ENCODE measurements at regions not wholly inside any gene's neighbourhood (a gene's known extent, or its start where the extent isn't known, plus 50 kb on each side); places are given as distances from the start of the nearest gene placed in this dataset.

DNA sequence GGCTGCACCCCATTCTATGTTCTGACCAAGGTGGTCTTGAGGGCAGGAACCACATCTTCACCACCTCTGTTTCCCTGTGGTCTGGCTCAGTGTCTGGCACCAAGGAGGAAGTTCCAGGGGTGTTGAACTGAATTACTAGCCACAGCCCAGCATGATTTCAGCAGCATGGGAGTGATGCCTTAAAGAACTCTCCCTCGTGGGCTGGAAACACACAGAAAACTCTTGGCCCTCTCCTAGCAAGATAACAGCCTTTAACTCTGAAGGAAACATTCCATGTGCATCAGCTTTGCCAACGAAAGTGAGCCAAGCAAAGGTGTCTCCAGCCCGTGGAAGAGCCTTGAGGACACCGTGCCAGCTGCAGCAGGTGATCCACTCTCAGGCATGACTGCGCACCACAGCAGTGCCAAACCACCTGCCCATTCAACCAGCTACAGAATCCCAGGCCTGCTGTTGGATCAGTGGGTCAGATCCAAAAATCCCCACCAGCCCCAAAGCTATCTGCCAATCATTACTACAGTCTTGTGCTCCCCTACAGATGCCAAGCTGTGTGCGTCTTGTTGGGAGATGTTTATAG is 124.8 kb downstream of the TTC32 start:
- DNase-seq (ENCODE audit: low read depth), result peak; percentile 49
- no peak overlapping the region for H3K4me3 ChIP-seq (ENCODE audit: low read depth, low read length)
- TF ChIP-seq, protein P1, sequence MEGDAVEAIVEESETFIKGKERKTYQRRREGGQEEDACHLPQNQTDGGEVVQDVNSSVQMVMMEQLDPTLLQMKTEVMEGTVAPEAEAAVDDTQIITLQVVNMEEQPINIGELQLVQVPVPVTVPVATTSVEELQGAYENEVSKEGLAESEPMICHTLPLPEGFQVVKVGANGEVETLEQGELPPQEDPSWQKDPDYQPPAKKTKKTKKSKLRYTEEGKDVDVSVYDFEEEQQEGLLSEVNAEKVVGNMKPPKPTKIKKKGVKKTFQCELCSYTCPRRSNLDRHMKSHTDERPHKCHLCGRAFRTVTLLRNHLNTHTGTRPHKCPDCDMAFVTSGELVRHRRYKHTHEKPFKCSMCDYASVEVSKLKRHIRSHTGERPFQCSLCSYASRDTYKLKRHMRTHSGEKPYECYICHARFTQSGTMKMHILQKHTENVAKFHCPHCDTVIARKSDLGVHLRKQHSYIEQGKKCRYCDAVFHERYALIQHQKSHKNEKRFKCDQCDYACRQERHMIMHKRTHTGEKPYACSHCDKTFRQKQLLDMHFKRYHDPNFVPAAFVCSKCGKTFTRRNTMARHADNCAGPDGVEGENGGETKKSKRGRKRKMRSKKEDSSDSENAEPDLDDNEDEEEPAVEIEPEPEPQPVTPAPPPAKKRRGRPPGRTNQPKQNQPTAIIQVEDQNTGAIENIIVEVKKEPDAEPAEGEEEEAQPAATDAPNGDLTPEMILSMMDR (IDR thresholded peaks at IDR 0.05; ENCODE audit: insufficient read depth, low read length), result no peak

DNA sequence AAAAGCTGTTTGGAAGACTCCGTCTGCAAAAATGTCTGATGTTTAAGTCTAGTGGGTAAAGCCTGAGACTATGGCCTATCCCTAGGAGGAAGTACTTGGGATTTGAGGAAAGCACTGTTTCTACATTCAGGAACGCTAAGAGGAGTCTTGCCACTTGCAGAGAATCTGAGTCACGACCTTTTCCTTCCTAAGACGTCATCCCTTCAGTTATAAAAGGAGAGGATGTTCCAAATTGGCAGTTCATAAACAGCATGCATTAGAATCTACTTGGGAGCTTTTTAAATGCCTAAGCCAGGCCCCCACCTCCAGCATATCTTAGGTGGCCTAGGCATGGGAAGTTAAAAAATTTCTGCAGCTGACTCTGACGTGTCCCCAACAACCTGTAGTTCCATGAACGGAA is 125.9 kb downstream of the TTC32 start:
- TF ChIP-seq, protein P1 (IDR thresholded peaks at IDR 0.05; ENCODE audit: insufficient read depth, low read length), result no peak
- H3K4me3 ChIP-seq (ENCODE audit: low read depth, low read length), result no peak overlapping the region
- DNase-seq (ENCODE audit: low read depth), result peak; percentile 49

DNA sequence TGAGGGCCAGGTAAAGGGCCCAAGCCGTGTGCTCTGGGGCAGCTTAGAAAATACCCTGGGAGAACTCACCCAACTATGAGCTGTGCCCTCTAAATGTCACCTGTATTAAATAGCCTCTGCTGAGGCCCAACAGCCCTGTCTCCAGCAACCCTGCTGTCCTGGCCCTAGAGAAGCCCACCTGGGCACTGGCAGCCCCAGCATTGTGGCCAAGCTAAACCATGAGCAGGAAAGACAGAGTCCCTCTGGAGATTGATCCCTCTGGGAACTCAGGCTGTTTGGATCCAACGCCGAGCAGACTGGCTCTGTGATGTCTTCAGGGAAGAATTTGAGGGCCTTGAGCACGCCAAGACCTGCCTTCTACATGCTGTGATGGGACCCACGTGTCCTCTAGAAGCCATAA is 126.5 kb downstream of the TTC32 start:
- TF ChIP-seq, protein P1 (IDR thresholded peaks at IDR 0.05; ENCODE audit: insufficient read depth, low read length), result no peak
- H3K4me3 ChIP-seq (ENCODE audit: low read depth, low read length), result no peak overlapping the region
- DNase-seq (ENCODE audit: low read depth), result no peak

GRCh38 chr2:19774805-19775176 is 127.0 kb downstream of the TTC32 start:
- H3K4me3 ChIP-seq (ENCODE audit: low read depth, low read length), result no peak overlapping the region
- TF ChIP-seq, protein P1 (IDR thresholded peaks at IDR 0.05; ENCODE audit: insufficient read depth, low read length), result no peak
- DNase-seq (ENCODE audit: low read depth), result no peak

GRCh38 chr2:19772981-19773380 is 128.8 kb downstream of the TTC32 start:
- TF ChIP-seq, protein P1 (IDR thresholded peaks at IDR 0.05; ENCODE audit: insufficient read depth, low read length), result no peak
- no peak for DNase-seq (ENCODE audit: low read depth)
- H3K4me3 ChIP-seq (ENCODE audit: low read depth, low read length), result no peak overlapping the region

DNA sequence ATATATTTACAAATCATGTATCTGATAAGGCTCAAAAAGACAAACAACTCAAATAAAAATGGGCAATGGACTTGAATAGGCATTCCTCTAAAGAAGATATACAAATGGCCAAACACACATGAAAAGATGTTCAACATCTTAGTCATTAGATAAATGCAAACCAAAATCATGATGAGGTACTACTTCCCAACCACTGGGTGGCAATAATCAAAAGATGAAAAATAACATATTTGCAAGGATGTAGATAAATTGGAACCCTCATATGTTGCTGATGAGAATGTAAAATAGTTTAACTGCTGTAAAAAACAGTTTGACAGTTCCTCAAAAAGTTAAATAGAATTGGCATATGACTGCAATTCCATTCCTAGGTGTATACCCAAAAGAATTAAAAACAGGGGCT is 132.3 kb downstream of the TTC32 start:
- peak; percentile 37 for DNase-seq (ENCODE audit: low read depth)
- H3K4me3 ChIP-seq (ENCODE audit: low read depth, low read length), result no peak overlapping the region
- TF ChIP-seq, protein P1 (IDR thresholded peaks at IDR 0.05; ENCODE audit: insufficient read depth, low read length), result peak; percentile 40

- DNase-seq (ENCODE audit: low read depth), result peak; percentile 23
- TF ChIP-seq, protein P1 (IDR thresholded peaks at IDR 0.05; ENCODE audit: insufficient read depth, low read length), result no peak
- no peak overlapping the region for H3K4me3 ChIP-seq (ENCODE audit: low read depth, low read length)
These were observed 133.9 kb downstream of the TTC32 start for GRCh38 chr2:19767899-19768298.

All from fibroblast of the aortic adventitia (primary cell).